Progenitor cell of endocrine pancreas (in vitro differentiated cells): ENCODE measurements at regions not wholly inside any gene's neighbourhood (a gene's known extent, or its start where the extent isn't known, plus 50 kb on each side); places are given as distances from the start of the nearest gene placed in this dataset.

Experiments
- DNase-seq: peaks from one replicate; pipeline ENCODE4 v3.0.0; 2021; ENCODE audit warnings: low spot score; ENCODE audit not compliant: unreplicated experiment
- H3K27ac Mint-ChIP-seq: 2 replicates; pipeline ENCODE4 v1.8.0; 2021; ENCODE audit warnings: mild to moderate bottlenecking, moderate library complexity, mixed read lengths
- H3K27me3 Mint-ChIP-seq: 2 replicates; pipeline ENCODE4 v1.8.0; 2021; ENCODE audit warnings: mixed read lengths
- H3K36me3 Mint-ChIP-seq: 2 replicates; pipeline ENCODE4 v1.8.0; 2022; ENCODE audit warnings: mixed read lengths; ENCODE audit not compliant: insufficient read depth
- H3K4me1 Mint-ChIP-seq: 2 replicates; pipeline ENCODE4 v1.8.0; 2021; ENCODE audit warnings: low read depth, mixed read lengths
- H3K4me3 Mint-ChIP-seq: 2 replicates; pipeline ENCODE4 v1.8.0; 2021; ENCODE audit warnings: low read depth, mild to moderate bottlenecking, moderate library complexity, mixed read lengths
- H3K9me3 Mint-ChIP-seq: 2 replicates; pipeline ENCODE4 v1.8.0; 2021; ENCODE audit warnings: low read depth, mixed read lengths
- CTCF ChIP-seq: fragments of 200-600 bp; sonication (generic); IDR thresholded peaks from one replicate; pipeline ENCODE4 v1.5.0; 2021; ENCODE audit warnings: antibody characterized with exemption, mild to moderate bottlenecking; ENCODE audit not compliant: unreplicated experiment

- Mint-ChIP-seq H3K27ac (no peak overlapping the region), H3K9me3 (no peaks in the 10 kb centered on the region), H3K36me3 (no peaks in the 10 kb centered on the region), H3K27me3 (peaks cover 3% of the 10 kb centered on the region), H3K4me3 (no peak overlapping the region), H3K4me1 (peaks cover 10% of the 10 kb centered on the region)
- TF ChIP-seq CTCF = no peak
- no peak for DNase-seq
Observed at GRCh38 chr9:91042024-91042423, 240.4 kb downstream of the SYK start.

GRCh38 chr9:91042541-91042940, 240.9 kb downstream of the SYK start:
- no peak for TF ChIP-seq CTCF
- Mint-ChIP-seq H3K27me3 (peaks cover 3% of the 10 kb centered on the region), H3K4me1 (peaks cover 6% of the 10 kb centered on the region), H3K9me3 (no peaks in the 10 kb centered on the region), H3K36me3 (no peaks in the 10 kb centered on the region), H3K27ac (no peak overlapping the region), H3K4me3 (no peak overlapping the region)
- DNase-seq = no peak

- no peak overlapping the region for H3K27ac Mint-ChIP-seq
- no peak for TF ChIP-seq CTCF
- no peak overlapping the region for H3K4me3 Mint-ChIP-seq
- H3K36me3 Mint-ChIP-seq = no peaks in the 10 kb centered on the region
- peaks cover 3% of the 10 kb centered on the region for H3K4me1 Mint-ChIP-seq
- H3K9me3 Mint-ChIP-seq = no peaks in the 10 kb centered on the region
- peaks cover 6% of the 10 kb centered on the region for H3K27me3 Mint-ChIP-seq
- DNase-seq = no peak
Observed at GRCh38 chr9:91043056-91043810, 241.6 kb downstream of the SYK start.

- H3K9me3 Mint-ChIP-seq = no peaks in the 10 kb centered on the region
- H3K27ac Mint-ChIP-seq = no peak overlapping the region
Observed at GRCh38 chr9:91043811-91044175, 242.2 kb downstream of the SYK start.

GRCh38 chr9:91044354-91044753, 242.7 kb downstream of the SYK start:
- no peaks in the 10 kb centered on the region for H3K36me3 Mint-ChIP-seq
- H3K27ac Mint-ChIP-seq = no peak overlapping the region
- no peak for DNase-seq
- H3K9me3 Mint-ChIP-seq = no peaks in the 10 kb centered on the region
- no peaks in the 10 kb centered on the region for H3K4me1 Mint-ChIP-seq
- no peak overlapping the region for H3K4me3 Mint-ChIP-seq
- TF ChIP-seq CTCF = no peak
- peaks cover 6% of the 10 kb centered on the region for H3K27me3 Mint-ChIP-seq

More at GRCh38 chr9:91043811-91044175, 242.2 kb downstream of the SYK start:
- H3K36me3 Mint-ChIP-seq = no peaks in the 10 kb centered on the region
- peaks cover 6% of the 10 kb centered on the region for H3K27me3 Mint-ChIP-seq
- no peak overlapping the region for H3K4me3 Mint-ChIP-seq
- TF ChIP-seq CTCF = no peak
- DNase-seq = no peak
- no peaks in the 10 kb centered on the region for H3K4me1 Mint-ChIP-seq
